Mucosa of rectum (tissue), 2 donors: ENCODE measurements at regions not wholly inside any gene's neighbourhood (a gene's known extent, or its start where the extent isn't known, plus 50 kb on each side); places are given as distances from the start of the nearest gene placed in this dataset.

Experiments
- H3K27ac ChIP-seq, 2 donors: one replicate each; pipeline ENCODE4 v1.7.0; 2013; ENCODE audit warnings: inconsistent platforms in 2 of 2, low read depth in 2 of 2, low read length in 2 of 2
- H3K27me3 ChIP-seq, 2 donors: one replicate each; pipeline ENCODE4 v1.7.0; 2013; ENCODE audit warnings: low read length in 2 of 2; ENCODE audit not compliant: control insufficient read depth in 2 of 2, insufficient read depth in 2 of 2
- H3K36me3 ChIP-seq, 2 donors: one replicate each; pipeline ENCODE4 v1.7.0; 2013; ENCODE audit warnings: low read length in 2 of 2; ENCODE audit not compliant: control insufficient read depth in 2 of 2, insufficient read depth in 2 of 2
- H3K4me1 ChIP-seq, 2 donors: one replicate each; pipeline ENCODE4 v1.7.0; 2013; ENCODE audit warnings: low read length in 2 of 2, mild to moderate bottlenecking in 1 of 2; ENCODE audit not compliant: control insufficient read depth in 2 of 2, insufficient read depth in 2 of 2
- H3K4me3 ChIP-seq, 2 donors: one replicate each; pipeline ENCODE4 v1.7.0; 2013; ENCODE audit warnings: low read length in 2 of 2
- H3K9ac ChIP-seq, 2 donors: one replicate each; pipeline ENCODE4 v1.7.0; 2013; ENCODE audit warnings: low read length in 2 of 2, low read depth in 1 of 2, mild to moderate bottlenecking in 1 of 2
- H3K9me3 ChIP-seq, 2 donors: one replicate each; pipeline ENCODE4 v1.7.0; 2013; ENCODE audit warnings: low read length in 2 of 2; ENCODE audit not compliant: control insufficient read depth in 2 of 2
- donor health status: healthy.
- donor health status: Normal muscosa, but diverticular disease.

GRCh38 chr1:110781525-110781924 lies 91.4 kb upstream of the CD53 start:
- Histone ChIP-seq H3K4me3 (no peak overlapping the region), H3K36me3 (no peaks in the 10 kb centered on the region), H3K27me3 (peaks cover 0 to 4% of the 10 kb centered on the region in 2 donors), H3K4me1 (peaks cover 0 to 3% of the 10 kb centered on the region in 2 donors), H3K9ac (no peak overlapping the region), H3K9me3 (no peaks in the 10 kb centered on the region), H3K27ac (no peak overlapping the region)

GRCh38 chr1:110780600-110781484 lies 92.1 kb upstream of the CD53 start:
- H3K27ac ChIP-seq, result no peak overlapping the region
- no peaks in the 10 kb centered on the region for H3K36me3 ChIP-seq
- peaks cover 0 to 4% of the 10 kb centered on the region in 2 donors for H3K27me3 ChIP-seq
- H3K4me1 ChIP-seq, result no peaks in the 10 kb centered on the region
- H3K9me3 ChIP-seq, result no peaks in the 10 kb centered on the region
- no peak overlapping the region for H3K9ac ChIP-seq
- no peak overlapping the region for H3K4me3 ChIP-seq

- H3K27me3 ChIP-seq, result peaks cover 0 to 4% of the 10 kb centered on the region in 2 donors
- H3K9me3 ChIP-seq, result no peaks in the 10 kb centered on the region
- no peak overlapping the region for H3K27ac ChIP-seq
- H3K9ac ChIP-seq, result no peak overlapping the region
- no peaks in the 10 kb centered on the region for H3K36me3 ChIP-seq
- no peaks in the 10 kb centered on the region for H3K4me1 ChIP-seq
- no peak overlapping the region for H3K4me3 ChIP-seq
These were observed 93.3 kb upstream of the CD53 start for GRCh38 chr1:110779636-110780035.

GRCh38 chr1:110778821-110779220 lies 94.1 kb upstream of the CD53 start:
- H3K36me3 ChIP-seq, result no peaks in the 10 kb centered on the region
- H3K4me1 ChIP-seq, result no peaks in the 10 kb centered on the region
- H3K9me3 ChIP-seq, result no peaks in the 10 kb centered on the region
- peaks cover 0 to 4% of the 10 kb centered on the region in 2 donors for H3K27me3 ChIP-seq
- no peak overlapping the region for H3K4me3 ChIP-seq
- no peak overlapping the region for H3K9ac ChIP-seq
- H3K27ac ChIP-seq, result no peak overlapping the region

GRCh38 chr1:110777228-110777627 lies 95.7 kb upstream of the CD53 start:
- H3K27me3 ChIP-seq, result peaks cover 0 to 4% of the 10 kb centered on the region in 2 donors
- H3K9ac ChIP-seq, result no peak overlapping the region
- H3K4me3 ChIP-seq, result no peak overlapping the region
- no peaks in the 10 kb centered on the region for H3K4me1 ChIP-seq
- no peak overlapping the region for H3K27ac ChIP-seq
- no peaks in the 10 kb centered on the region for H3K9me3 ChIP-seq
- no peaks in the 10 kb centered on the region for H3K36me3 ChIP-seq

- Histone ChIP-seq H3K27me3 (peaks cover 0 to 2% of the 10 kb centered on the region in 2 donors), H3K4me1 (no peaks in the 10 kb centered on the region), H3K36me3 (no peaks in the 10 kb centered on the region), H3K9ac (no peak overlapping the region), H3K4me3 (no peak overlapping the region), H3K27ac (no peak overlapping the region), H3K9me3 (no peaks in the 10 kb centered on the region)
These were observed 98.5 kb upstream of the CD53 start for GRCh38 chr1:110774398-110774797.

GRCh38 chr1:110773813-110774212 lies 99.1 kb upstream of the KCNA3 start:
- peaks cover 0 to 2% of the 10 kb centered on the region in 2 donors for H3K27me3 ChIP-seq
- H3K27ac ChIP-seq, result no peak overlapping the region
- no peak overlapping the region for H3K9ac ChIP-seq
- no peaks in the 10 kb centered on the region for H3K9me3 ChIP-seq
- no peaks in the 10 kb centered on the region for H3K36me3 ChIP-seq
- no peak overlapping the region for H3K4me3 ChIP-seq
- H3K4me1 ChIP-seq, result no peaks in the 10 kb centered on the region

GRCh38 chr1:110771245-110772022 lies 96.7 kb upstream of the KCNA3 start:
- H3K36me3 ChIP-seq, result no peaks in the 10 kb centered on the region
- no peaks in the 10 kb centered on the region for H3K4me1 ChIP-seq
- H3K4me3 ChIP-seq, result no peak overlapping the region
- H3K27ac ChIP-seq, result no peak overlapping the region
- H3K9me3 ChIP-seq, result no peaks in the 10 kb centered on the region
- peaks cover 0 to 2% of the 10 kb centered on the region in 2 donors for H3K27me3 ChIP-seq
- no peak overlapping the region for H3K9ac ChIP-seq

- Histone ChIP-seq H3K27ac (no peak overlapping the region), H3K36me3 (no peaks in the 10 kb centered on the region), H3K27me3 (peaks cover 0 to 2% of the 10 kb centered on the region in 2 donors), H3K9ac (no peak overlapping the region), H3K4me3 (no peak overlapping the region), H3K9me3 (no peaks in the 10 kb centered on the region), H3K4me1 (no peaks in the 10 kb centered on the region)
These were observed 96.1 kb upstream of the KCNA3 start for GRCh38 chr1:110770832-110771231.

GRCh38 chr1:110768605-110769004 lies 93.9 kb upstream of the KCNA3 start:
- Histone ChIP-seq H3K9me3 (no peaks in the 10 kb centered on the region), H3K27me3 (peaks cover 0 to 2% of the 10 kb centered on the region in 2 donors), H3K27ac (no peak overlapping the region), H3K4me1 (no peaks in the 10 kb centered on the region), H3K36me3 (no peaks in the 10 kb centered on the region), H3K4me3 (no peak overlapping the region), H3K9ac (no peak overlapping the region)
